ENCODE measurements at regions not wholly inside any gene's neighbourhood (a gene's known extent, or its start where the extent isn't known, plus 50 kb on each side); places are given as distances from the start of the nearest gene placed in this dataset.

DNA sequence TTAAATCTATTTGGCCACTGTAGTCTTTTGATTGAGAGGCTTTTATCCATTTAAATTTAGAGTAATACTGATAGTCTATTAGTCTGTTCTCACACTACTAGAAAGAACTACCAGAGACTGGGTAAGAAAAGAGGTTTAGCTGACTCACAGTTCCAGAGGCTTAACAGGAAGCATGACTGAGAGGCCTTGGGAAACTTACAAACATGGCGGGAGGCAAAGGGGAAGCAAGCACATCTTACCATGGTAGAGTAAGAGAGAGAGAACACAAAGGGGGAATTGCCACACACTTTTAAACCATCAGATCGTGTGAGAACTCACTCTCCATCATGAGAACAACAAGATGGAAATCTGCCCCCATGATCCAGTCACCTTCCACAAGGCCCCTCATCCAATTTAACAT is 410.9 kb downstream of the PDGFC start:
- Histone ChIP-seq H2BK20ac (ENCODE audit: low read depth, low read length) (no peak overlapping the region), H2AK5ac (ENCODE audit: low read depth, low read length) (0 out of 2 replicates have a peak overlapping the region, but pooled peaks have one; percentile 10), H3K9me3 (ENCODE audit: control insufficient read depth, insufficient read depth, low read length) (peaks cover 3% of the 10 kb centered on the region; the same call in 1 of the 2 replicates), H3K79me1 (ENCODE audit: low read depth in 1 of 2, low read length in 2 of 2) (no peaks in the 10 kb centered on the region), H4K20me1 (ENCODE audit: insufficient read depth, low read length) (no peaks in the 10 kb centered on the region), H2AK9ac (replicated peaks; ENCODE audit: low read depth, low read length, poor library complexity) (no peak overlapping the region), H4K5ac (ENCODE audit: low read depth, low read length) (peak overlapping the region; percentile 36; the same call in 1 of the 2 replicates), H3K27ac (ENCODE audit: insufficient read depth, low read length) (no peak overlapping the region), H2AFZ (replicated peaks; ENCODE audit: low read length, poor library complexity) (no peak overlapping the region), H3K4me1 (ENCODE audit: control insufficient read depth, insufficient read depth, low read length) (peaks cover 8% of the 10 kb centered on the region), H3K9me1 (ENCODE audit: insufficient read depth, low read length) (peaks cover 14% of the 10 kb centered on the region), H3K4me2 (ENCODE audit: low read depth, low read length) (no peak overlapping the region), H3K9ac (ENCODE audit: low read depth, low read length) (no peak overlapping the region), H4K91ac (ENCODE audit: insufficient read depth, low read depth, low read length) (no peak overlapping the region), H2BK15ac (ENCODE audit: low read depth, low read length) (no peak overlapping the region), H3K56ac (ENCODE audit: extremely low read depth, insufficient read depth, low read length) (no peak overlapping the region), H3K23ac (ENCODE audit: low read depth, low read length) (peak overlapping the region; percentile 32; the same call in 1 of the 2 replicates), H3K14ac (replicated peaks; ENCODE audit: low read depth, low read length) (no peak overlapping the region), H3K4ac (ENCODE audit: low read depth, low read length) (peak overlapping the region; percentile 73), H4K8ac (ENCODE audit: low read depth in 2 of 2, low read length in 2 of 2) (no peak overlapping the region), H3K4me3 (ENCODE audit: insufficient read depth, low read depth, low read length) (no peak overlapping the region), H3K27me3 (ENCODE audit: control insufficient read depth, insufficient read depth, low read length) (no peaks in the 10 kb centered on the region), H2BK5ac (ENCODE audit: low read depth, low read length, poor library complexity, severe bottlenecking) (peak overlapping the region; percentile 45), H3K36me3 (ENCODE audit: control insufficient read depth, insufficient read depth, low read length) (no peaks in the 10 kb centered on the region), H2BK120ac (ENCODE audit: low read depth, low read length) (peak overlapping the region; percentile 77), H3K18ac (ENCODE audit: low read depth, low read length) (peak overlapping the region; percentile 41; the same call in 1 of the 2 replicates)
- ChIA-PET POLR2A (ENCODE audit: unreplicated experiment) (no interaction called here), CTCF (no interaction called here)
- DNase-seq: peak; percentile 52
- intact Hi-C loops (cut with micrococcal nuclease): no loop called here
- no peak for ATAC-seq (ENCODE audit: low read depth)
- dilution Hi-C loops (cut with HindIII; ENCODE audit: low sequenced_read_pairs, unreplicated experiment): no loop called here
- TF ChIP-seq, protein P1, sequence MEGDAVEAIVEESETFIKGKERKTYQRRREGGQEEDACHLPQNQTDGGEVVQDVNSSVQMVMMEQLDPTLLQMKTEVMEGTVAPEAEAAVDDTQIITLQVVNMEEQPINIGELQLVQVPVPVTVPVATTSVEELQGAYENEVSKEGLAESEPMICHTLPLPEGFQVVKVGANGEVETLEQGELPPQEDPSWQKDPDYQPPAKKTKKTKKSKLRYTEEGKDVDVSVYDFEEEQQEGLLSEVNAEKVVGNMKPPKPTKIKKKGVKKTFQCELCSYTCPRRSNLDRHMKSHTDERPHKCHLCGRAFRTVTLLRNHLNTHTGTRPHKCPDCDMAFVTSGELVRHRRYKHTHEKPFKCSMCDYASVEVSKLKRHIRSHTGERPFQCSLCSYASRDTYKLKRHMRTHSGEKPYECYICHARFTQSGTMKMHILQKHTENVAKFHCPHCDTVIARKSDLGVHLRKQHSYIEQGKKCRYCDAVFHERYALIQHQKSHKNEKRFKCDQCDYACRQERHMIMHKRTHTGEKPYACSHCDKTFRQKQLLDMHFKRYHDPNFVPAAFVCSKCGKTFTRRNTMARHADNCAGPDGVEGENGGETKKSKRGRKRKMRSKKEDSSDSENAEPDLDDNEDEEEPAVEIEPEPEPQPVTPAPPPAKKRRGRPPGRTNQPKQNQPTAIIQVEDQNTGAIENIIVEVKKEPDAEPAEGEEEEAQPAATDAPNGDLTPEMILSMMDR (conservative IDR thresholded peaks at IDR 0.05; ENCODE audit: low read depth, low read length): no peak
- TF ChIP-seq MXI1 (IDR thresholded peaks at IDR 0.05; ENCODE audit: borderline replicate concordance, low read depth, low read length): no peak
- TF ChIP-seq MAFK (IDR thresholded peaks at IDR 0.05; ENCODE audit: low read depth, low read length): no peak
- TF ChIP-seq RAD21 (IDR thresholded peaks at IDR 0.05; ENCODE audit: low read length): no peak
- no peak for TF ChIP-seq NFE2L2 (IDR thresholded peaks at IDR 0.05; ENCODE audit: low read depth, low read length)
- no peak for TF ChIP-seq RFX5 (IDR thresholded peaks at IDR 0.05; ENCODE audit: low read depth, low read length)
- TF ChIP-seq CEBPB (IDR thresholded peaks at IDR 0.05; ENCODE audit: low read depth, low read length): no peak
- no peak for TF ChIP-seq MAZ (IDR thresholded peaks at IDR 0.05; ENCODE audit: borderline replicate concordance, low read depth, low read length)
- no peak for TF ChIP-seq POLR2A (IDR thresholded peaks at IDR 0.05; ENCODE audit: low read depth, low read length)
- TF ChIP-seq, protein P2, sequence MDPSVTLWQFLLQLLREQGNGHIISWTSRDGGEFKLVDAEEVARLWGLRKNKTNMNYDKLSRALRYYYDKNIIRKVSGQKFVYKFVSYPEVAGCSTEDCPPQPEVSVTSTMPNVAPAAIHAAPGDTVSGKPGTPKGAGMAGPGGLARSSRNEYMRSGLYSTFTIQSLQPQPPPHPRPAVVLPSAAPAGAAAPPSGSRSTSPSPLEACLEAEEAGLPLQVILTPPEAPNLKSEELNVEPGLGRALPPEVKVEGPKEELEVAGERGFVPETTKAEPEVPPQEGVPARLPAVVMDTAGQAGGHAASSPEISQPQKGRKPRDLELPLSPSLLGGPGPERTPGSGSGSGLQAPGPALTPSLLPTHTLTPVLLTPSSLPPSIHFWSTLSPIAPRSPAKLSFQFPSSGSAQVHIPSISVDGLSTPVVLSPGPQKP (IDR thresholded peaks at IDR 0.05; ENCODE audit: borderline replicate concordance, low read depth, low read length): no peak
- TF ChIP-seq BHLHE40 (IDR thresholded peaks at IDR 0.05; ENCODE audit: low read depth, low read length): no peak
- TF ChIP-seq, protein P3, sequence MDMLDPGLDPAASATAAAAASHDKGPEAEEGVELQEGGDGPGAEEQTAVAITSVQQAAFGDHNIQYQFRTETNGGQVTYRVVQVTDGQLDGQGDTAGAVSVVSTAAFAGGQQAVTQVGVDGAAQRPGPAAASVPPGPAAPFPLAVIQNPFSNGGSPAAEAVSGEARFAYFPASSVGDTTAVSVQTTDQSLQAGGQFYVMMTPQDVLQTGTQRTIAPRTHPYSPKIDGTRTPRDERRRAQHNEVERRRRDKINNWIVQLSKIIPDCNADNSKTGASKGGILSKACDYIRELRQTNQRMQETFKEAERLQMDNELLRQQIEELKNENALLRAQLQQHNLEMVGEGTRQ (IDR thresholded peaks at IDR 0.05; ENCODE audit: low read depth, low read length): no peak
- WGBS, 2 experiments (ENCODE audit: extremely low coverage in 2 of 2, insufficient read length in 1 of 2): no CpG with 5 or more reads among the region's 2 CpGs
- in situ Hi-C loops (cut with MboI; ENCODE audit: low sequenced_read_pairs): no loop called here
- BruUV-seq (replicated peaks): no TSS peak
